Right ventricle myocardium inferior (tissue), 1 donor: ENCODE measurements at regions not wholly inside any gene's neighbourhood (a gene's known extent, or its start where the extent isn't known, plus 50 kb on each side); places are given as distances from the start of the nearest gene placed in this dataset.
"Not testable (repeated sequence)": the region's sequence is repeated elsewhere in the genome, so short reads cannot be mapped to it uniquely, and the experiment has no call there.

Experiments used
- ATAC-seq: fragments of 200-7000 bp; cut with Tn5 transposase; one replicate; pipeline ENCODE4 v1.9.1; 2020; ENCODE audit warnings: mild to moderate bottlenecking, moderate library complexity
- DNase-seq: peaks from one replicate; pipeline ENCODE4 v3.0.0; 2021; ENCODE audit errors: missing footprints
- intact Hi-C: fragments of 100-400 bp; cut with DNase I; formaldehyde crosslinking; loops from one replicate; pipeline ENCODE4 v1.11.0; 2022
- donor health status: DM: no; HTN: yes; CAD: no; lungs with severe emphysema.

DNA sequence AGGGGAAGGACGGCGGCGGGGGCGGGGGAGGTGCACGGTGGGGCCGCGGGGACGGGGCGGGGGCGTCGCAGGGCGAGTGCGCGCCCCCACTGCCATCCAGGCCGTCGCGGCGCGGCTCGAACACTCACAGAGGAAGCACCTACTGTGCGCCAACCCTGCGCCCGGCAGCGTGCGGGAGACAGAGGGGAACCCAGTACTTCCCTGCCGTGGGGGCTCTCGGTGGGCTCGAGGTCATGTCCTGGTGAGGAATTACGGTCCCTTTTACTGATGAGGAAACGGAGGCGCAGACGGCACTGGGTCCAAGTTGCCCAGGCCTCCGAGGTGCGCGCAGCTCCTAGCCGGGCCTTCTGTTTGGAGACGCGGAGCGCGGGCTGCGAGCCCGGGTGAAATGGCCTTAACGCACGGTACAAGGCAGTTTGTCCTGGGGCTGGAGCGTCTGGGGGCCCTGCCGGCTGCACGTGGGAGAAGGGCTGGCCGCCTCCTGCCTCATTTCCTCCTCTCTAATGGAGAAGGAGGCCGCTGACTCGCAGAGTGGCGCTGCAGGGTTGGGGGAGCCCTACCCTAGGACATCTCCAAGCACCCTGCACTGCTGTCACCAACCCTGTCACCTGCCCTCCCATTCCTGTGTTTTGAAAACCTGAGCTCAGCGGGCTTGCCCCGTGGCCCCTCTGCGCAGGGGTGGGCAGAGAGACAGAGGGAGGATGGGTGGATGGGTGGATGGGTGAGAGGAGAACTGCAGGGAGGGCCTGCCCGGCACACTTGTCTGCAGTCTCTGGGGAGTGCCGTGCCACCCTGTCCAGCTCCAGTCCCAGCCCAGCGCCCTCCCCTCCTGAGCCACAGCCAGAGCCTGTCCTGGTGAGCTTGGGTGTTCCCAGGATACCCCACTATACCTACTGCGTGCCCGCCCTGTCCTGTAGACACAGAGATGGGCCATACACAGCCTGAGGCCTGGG lies 106.0 kb downstream of the ADRA2C start:
- intact Hi-C loops, result loop anchor here (10.0 kb wide), 1 partner anchor 97 kb away; no protein-coding TSS in a partner anchor
- ATAC-seq (no peak), DNase-seq (no peak)

- DNase-seq (no peak), ATAC-seq (no peak)
- intact Hi-C loops, result loop anchor here (10.0 kb wide), 1 partner anchor 98 kb away; no protein-coding TSS in a partner anchor
Observed at GRCh38 chr4:3872834-3873313, 106.7 kb downstream of the ADRA2C start.

DNA sequence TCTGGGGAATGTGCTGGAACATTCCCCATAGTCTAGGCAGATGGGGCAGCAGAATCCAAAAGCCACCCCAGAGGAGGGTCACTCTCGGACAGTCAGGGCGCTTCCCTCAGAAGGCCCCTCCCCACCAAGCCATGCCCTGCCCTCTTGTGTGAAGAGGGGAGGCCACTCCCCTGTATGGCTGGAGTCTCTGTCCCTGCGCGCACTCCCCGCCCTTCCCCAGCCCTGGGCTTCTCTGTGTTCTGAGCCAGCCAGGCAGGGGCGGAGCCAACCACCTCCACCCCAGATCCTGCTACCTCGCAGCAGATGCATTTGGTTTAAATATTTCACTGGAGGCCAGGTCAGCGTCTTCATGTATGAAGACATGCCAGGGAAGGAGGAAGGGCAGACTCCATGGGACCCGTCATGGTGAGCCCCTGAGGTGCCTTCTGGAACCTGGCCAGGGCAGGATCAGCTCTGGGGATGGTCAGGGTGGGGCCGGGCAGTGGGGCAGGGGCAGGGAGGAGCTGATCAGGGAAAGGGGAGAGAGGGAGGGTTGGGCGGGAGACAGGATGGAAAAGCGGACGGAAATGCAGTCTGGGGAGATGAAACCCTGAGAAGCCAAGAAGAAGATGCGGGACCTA lies 107.3 kb downstream of the ADRA2C start:
- DNase-seq, result no peak
- intact Hi-C loops, result loop anchor here (10.0 kb wide), 1 partner anchor 99 kb away; no protein-coding TSS in a partner anchor
- no peak for ATAC-seq

DNA sequence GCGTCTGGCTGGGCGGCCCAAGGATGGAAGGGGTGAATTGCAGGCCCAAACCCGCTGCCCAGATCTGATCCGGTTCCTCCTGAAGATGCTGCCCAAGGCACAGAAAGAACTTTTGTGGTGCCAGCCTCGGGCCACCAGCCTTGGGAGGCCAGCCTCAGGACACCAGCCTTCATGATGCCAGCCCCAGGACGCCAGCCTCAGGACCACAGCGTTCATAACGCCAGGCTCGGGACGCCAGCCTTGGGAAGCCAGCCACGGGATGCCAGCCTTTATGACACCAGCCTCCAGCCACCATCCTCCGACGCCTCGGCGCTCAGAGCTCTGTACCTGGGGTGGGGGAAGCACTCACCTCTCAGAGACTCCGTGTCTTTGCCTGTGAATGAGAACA lies 107.8 kb downstream of the ADRA2C start:
- intact Hi-C loops, result loop anchor here (10.0 kb wide), 1 partner anchor 99 kb away; no protein-coding TSS in a partner anchor
- ATAC-seq (no peak), DNase-seq (no peak)

GRCh38 chr4:3874525-3875110 lies 108.4 kb downstream of the ADRA2C start:
- no peak for DNase-seq
- ATAC-seq, result no peak
- intact Hi-C loops, result loop anchor here (10.0 kb wide), 1 partner anchor 100 kb away; no protein-coding TSS in a partner anchor

DNA sequence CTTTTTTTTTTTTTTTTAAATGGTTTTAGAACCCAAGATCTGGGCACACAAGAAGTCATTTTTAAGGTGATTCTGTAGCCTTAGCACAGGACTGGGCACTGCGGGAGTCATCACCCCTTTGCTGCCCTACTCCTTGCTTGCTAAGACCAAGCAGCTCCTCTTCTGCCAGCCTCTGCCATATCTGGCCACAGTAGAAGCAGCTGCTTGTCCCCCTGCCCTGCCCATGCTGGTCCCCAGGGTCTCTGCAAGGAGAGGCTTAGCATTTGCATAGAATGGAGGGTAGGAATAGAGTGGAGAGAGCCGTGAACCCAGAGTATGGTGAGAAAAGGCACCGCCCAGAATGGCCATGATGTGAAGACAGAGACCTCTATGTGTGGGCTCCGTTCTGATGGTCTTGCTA lies 109.3 kb downstream of the ADRA2C start:
- intact Hi-C loops, result loop anchor here (10.0 kb wide), 1 partner anchor 101 kb away; no protein-coding TSS in a partner anchor
- DNase-seq (no peak), ATAC-seq (no peak)

DNA sequence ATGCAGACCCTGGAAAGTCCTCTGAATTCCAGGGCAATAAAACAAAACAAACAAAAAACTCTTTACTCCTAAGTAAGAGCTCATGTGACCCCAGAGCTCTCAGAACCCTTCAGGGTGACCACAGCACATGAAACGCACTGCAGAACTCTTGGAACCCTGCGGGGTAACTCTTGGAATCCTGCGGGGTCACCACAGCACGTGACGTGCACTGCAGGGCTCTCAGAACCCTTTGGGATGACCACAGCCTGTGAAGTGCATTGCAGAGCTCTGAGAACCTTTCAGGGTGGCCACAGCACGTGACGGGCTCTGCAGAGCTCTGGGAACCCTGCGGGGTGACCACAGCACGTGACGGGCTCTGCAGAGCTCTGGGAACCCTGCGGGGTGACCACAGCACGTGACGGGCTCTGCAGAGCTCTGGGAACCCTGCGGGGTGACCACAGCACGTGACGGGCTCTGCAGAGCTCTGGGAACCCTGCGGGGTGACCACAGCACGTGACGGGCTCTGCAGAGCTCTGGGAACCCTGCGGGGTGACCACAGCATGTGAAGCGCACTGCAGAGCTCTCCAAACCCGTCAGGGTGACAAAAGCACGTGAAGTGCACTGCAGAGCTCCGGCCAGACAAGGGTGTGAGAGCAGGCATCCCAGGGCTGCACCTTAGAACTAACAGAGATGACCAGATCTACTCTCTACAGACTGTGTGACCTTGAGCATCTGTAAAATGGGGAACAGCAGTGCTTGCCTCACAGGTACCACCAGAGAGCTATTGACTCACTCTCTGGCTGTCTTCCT lies 110.1 kb downstream of the ADRA2C start:
- not testable (repeated sequence) for DNase-seq, ATAC-seq
- intact Hi-C loops, result loop anchor here (10.0 kb wide), 1 partner anchor 101 kb away; no protein-coding TSS in a partner anchor

- no peak for ATAC-seq
- no peak for DNase-seq
- intact Hi-C loops, result loop anchor here (10.0 kb wide), 1 partner anchor 102 kb away; no protein-coding TSS in a partner anchor
Observed at GRCh38 chr4:3877236-3877635, 111.1 kb downstream of the ADRA2C start.

- intact Hi-C loops, result loop anchor here (10.0 kb wide), 1 partner anchor 103 kb away; no protein-coding TSS in a partner anchor
Observed at GRCh38 chr4:3877868-3878267, 111.7 kb downstream of the ADRA2C start.

DNA sequence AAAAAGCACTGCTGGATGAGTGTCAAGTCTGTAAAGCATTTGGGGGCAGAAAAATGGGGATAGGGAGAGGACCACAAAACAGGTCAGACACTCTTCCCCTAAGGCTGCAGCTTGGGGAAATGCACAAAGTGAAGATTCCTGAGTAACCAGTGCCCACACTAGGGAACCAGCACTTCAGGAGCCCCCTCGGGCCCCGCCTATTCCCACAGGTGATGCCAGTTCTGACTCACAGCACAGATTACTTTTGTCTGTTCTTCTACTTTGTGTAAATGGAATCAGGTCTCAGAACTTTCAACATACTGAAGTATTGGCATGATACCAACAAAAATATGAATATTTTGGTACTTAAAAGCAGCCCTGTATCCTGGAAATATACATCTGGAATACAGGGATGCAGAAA lies 112.5 kb downstream of the ADRA2C start:
- no peak for DNase-seq
- intact Hi-C loops, result loop anchor here (10.0 kb wide), 1 partner anchor 104 kb away; no protein-coding TSS in a partner anchor

More at GRCh38 chr4:3877868-3878267, 111.7 kb downstream of the ADRA2C start:
- DNase-seq (no peak), ATAC-seq (no peak)

DNA sequence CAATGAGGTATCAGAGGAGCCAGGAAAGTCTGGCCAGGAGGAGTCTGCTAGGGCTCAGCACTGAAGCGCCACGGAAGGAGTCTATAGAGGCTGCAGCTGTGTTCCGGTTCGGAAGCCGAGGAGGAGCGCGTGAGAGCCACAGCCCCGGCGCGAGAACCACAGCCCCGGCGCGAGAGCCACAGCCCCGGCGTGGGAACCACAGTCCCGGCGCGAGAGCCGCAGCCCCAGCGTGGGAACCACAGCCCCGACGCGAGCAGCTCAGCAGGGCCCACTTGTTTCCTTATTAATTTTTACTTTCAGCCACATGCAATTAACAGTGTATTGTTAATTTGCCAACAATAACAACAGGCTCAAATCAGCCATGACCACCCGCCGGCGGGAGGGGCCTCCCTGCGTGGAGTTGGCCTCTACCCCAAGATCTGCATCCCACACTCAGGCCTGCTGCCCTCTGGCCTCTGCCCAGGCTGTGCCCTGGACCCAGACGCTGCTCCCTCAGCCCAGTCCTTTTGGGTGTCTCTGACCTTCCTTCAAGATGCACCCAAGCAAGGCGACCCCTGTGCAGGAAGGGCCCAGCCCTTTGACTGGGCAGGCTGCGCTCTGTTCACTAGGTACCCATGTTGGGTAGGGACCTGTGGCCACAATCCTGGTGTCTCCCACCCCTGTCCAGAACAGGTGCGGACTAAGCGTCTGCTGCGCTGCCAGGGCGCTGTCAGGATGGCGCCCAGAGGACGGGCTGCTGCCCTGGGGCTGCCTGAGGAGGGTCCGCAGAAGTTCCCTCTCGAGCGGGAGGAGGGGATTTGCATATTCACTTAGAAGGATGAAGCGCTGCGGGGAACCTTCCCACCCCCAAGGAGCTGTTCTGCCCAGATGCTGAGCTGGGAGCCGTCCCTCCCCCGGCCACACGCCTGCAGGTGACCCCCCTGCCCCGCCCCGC lies 113.8 kb downstream of the ADRA2C start:
- peak; percentile 26 for ATAC-seq
- intact Hi-C loops, result loop anchor here (10.0 kb wide), 1 partner anchor 105 kb away; no protein-coding TSS in a partner anchor
- no peak for DNase-seq

More for the DNA sequence above, 112.5 kb downstream of the ADRA2C start:
- ATAC-seq, result no peak

GRCh38 chr4:3880615-3881120 lies 114.5 kb downstream of the ADRA2C start:
- ATAC-seq (peak; percentile 75), DNase-seq (peak; percentile 80)
- intact Hi-C loops, result no loop called here

- ATAC-seq, intact Hi-C loops, DNase-seq: not testable (repeated sequence)
Observed at GRCh38 chr4:3882316-3882885, 116.2 kb downstream of the ADRA2C start.

DNA sequence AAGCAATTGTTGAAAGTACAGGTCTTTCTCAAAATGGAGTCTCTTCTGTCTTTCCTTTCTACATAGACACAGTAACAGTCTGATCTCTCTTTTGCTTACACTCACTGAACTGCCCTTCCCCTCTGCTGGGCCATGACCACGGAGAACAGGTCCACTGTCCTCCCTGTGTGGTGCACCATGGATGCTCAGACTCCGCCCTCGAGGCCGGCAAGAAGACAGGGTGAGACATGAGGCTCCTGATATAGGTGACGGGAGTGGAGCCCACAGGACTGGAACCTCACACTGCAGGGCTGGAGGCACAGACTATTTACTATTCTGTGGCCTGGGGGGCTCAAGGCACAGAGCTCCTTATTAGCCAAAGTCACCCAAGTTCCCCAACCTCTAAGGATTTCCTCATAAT lies 118.1 kb downstream of the ADRA2C start:
- intact Hi-C loops, DNase-seq, ATAC-seq: not testable (repeated sequence)

- ATAC-seq, DNase-seq, intact Hi-C loops: not testable (repeated sequence)
Observed at GRCh38 chr4:3893590-3893989, 127.4 kb downstream of the ADRA2C start.
